ENCODE measurements at regions not wholly inside any gene's neighbourhood (a gene's known extent, or its start where the extent isn't known, plus 50 kb on each side); places are given as distances from the start of the nearest gene placed in this dataset.
"Not testable (repeated sequence)": the region's sequence is repeated elsewhere in the genome, so short reads cannot be mapped to it uniquely, and the experiment has no call there.

- Mint-ChIP-seq H3K36me3 (ENCODE audit: low read depth) (no peaks in the 10 kb centered on the region; the same call in 1 of the 2 replicates), H3K27me3 (ENCODE audit: insufficient read depth) (peaks cover 2% of the 10 kb centered on the region; the same call in 1 of the 2 replicates), H3K9me3 (peaks cover 54% of the 10 kb centered on the region), H3K4me1 (ENCODE audit: low read depth) (no peaks in the 10 kb centered on the region), H3K27ac (no peak overlapping the region), H3K4me3 (no peak overlapping the region)
- DNase-seq: no peak
- no peak for TF ChIP-seq CTCF (IDR thresholded peaks at IDR 0.05)
Observed at GRCh38 chr22:47872761-47873535, 1110.5 kb downstream of the TBC1D22A start.

- no peaks in the 10 kb centered on the region for H3K27me3 Mint-ChIP-seq (ENCODE audit: insufficient read depth)
- DNase-seq: no peak
- no peak overlapping the region for H3K4me3 Mint-ChIP-seq
- H3K27ac Mint-ChIP-seq: no peak overlapping the region
- H3K4me1 Mint-ChIP-seq (ENCODE audit: low read depth): no peaks in the 10 kb centered on the region
- H3K9me3 Mint-ChIP-seq: peaks cover 33% of the 10 kb centered on the region
- TF ChIP-seq CTCF (IDR thresholded peaks at IDR 0.05): no peak
- H3K36me3 Mint-ChIP-seq (ENCODE audit: low read depth): no peaks in the 10 kb centered on the region; the same call in 1 of the 2 replicates
Observed at GRCh38 chr22:47865626-47866025, 1103.2 kb downstream of the TBC1D22A start.

- peaks cover 38% of the 10 kb centered on the region for H3K9me3 Mint-ChIP-seq
- no peaks in the 10 kb centered on the region for H3K4me1 Mint-ChIP-seq (ENCODE audit: low read depth)
- H3K36me3 Mint-ChIP-seq (ENCODE audit: low read depth): peaks cover under 1% of the 10 kb centered on the region; the same call in 1 of the 2 replicates
- no peak overlapping the region for H3K27ac Mint-ChIP-seq
- no peak for TF ChIP-seq CTCF (IDR thresholded peaks at IDR 0.05)
- no peak for DNase-seq
- H3K4me3 Mint-ChIP-seq: no peak overlapping the region
- H3K27me3 Mint-ChIP-seq (ENCODE audit: insufficient read depth): no peaks in the 10 kb centered on the region; the same call in 1 of the 2 replicates
Observed at GRCh38 chr22:47862394-47862793, 1099.9 kb downstream of the TBC1D22A start.

GRCh38 chr22:47860907-47861306 is 1098.5 kb downstream of the TBC1D22A start:
- not testable (repeated sequence) for H3K36me3 Mint-ChIP-seq (ENCODE audit: low read depth); H3K27ac Mint-ChIP-seq; H3K4me1 Mint-ChIP-seq (ENCODE audit: low read depth); H3K4me3 Mint-ChIP-seq; DNase-seq; H3K27me3 Mint-ChIP-seq (ENCODE audit: insufficient read depth)
- peaks cover 42% of the 10 kb centered on the region for H3K9me3 Mint-ChIP-seq

GRCh38 chr22:47859881-47860525 is 1097.6 kb downstream of the TBC1D22A start:
- H3K36me3 Mint-ChIP-seq (ENCODE audit: low read depth): peaks cover 5% of the 10 kb centered on the region; the same call in 1 of the 2 replicates
- no peak overlapping the region for H3K27ac Mint-ChIP-seq
- no peaks in the 10 kb centered on the region; the same call in 1 of the 2 replicates for H3K27me3 Mint-ChIP-seq (ENCODE audit: insufficient read depth)
- H3K4me3 Mint-ChIP-seq: no peak overlapping the region
- no peaks in the 10 kb centered on the region for H3K4me1 Mint-ChIP-seq (ENCODE audit: low read depth)
- no peak for TF ChIP-seq CTCF (IDR thresholded peaks at IDR 0.05)
- peaks cover 48% of the 10 kb centered on the region for H3K9me3 Mint-ChIP-seq
- no peak for DNase-seq

GRCh38 chr22:47858773-47859306 is 1096.4 kb downstream of the TBC1D22A start:
- no peaks in the 10 kb centered on the region; the same call in 1 of the 2 replicates for H3K27me3 Mint-ChIP-seq (ENCODE audit: insufficient read depth)
- peaks cover 9% of the 10 kb centered on the region; the same call in 1 of the 2 replicates for H3K36me3 Mint-ChIP-seq (ENCODE audit: low read depth)
- H3K4me1 Mint-ChIP-seq (ENCODE audit: low read depth): no peaks in the 10 kb centered on the region
- no peak for TF ChIP-seq CTCF (IDR thresholded peaks at IDR 0.05)
- H3K9me3 Mint-ChIP-seq: peaks cover 55% of the 10 kb centered on the region
- H3K27ac Mint-ChIP-seq: no peak overlapping the region
- H3K4me3 Mint-ChIP-seq: no peak overlapping the region
- no peak for DNase-seq
